Gastrocnemius medialis (tissue), 4 donors: ENCODE measurements at regions not wholly inside any gene's neighbourhood (a gene's known extent, or its start where the extent isn't known, plus 50 kb on each side); places are given as distances from the start of the nearest gene placed in this dataset.
"Not testable (repeated sequence)": the region's sequence is repeated elsewhere in the genome, so short reads cannot be mapped to it uniquely, and the experiment has no call there.

Experiments used
- ATAC-seq, 2 donors: fragments of 150-250 bp; one replicate each; pipeline ENCODE4 v1.9.1; 2016
- DNase-seq, 2 donors: peaks; one replicate each; pipeline ENCODE4 v3.0.0-alpha.2; 2019
- H3K27ac ChIP-seq, 4 donors: fragments of 200-600 bp; sonication (generic); 1 replicate in 1 of 4; 2 replicates in 3 of 4; pipeline ENCODE4 v1.5.1; 2016 to 2018; ENCODE audit warnings: mild to moderate bottlenecking in 2 of 4, moderate library complexity in 1 of 4
- H3K27me3 ChIP-seq, 3 donors: fragments of 200-600 bp; sonication (generic) in 2 of 3; 1 replicate in 1 of 3; 2 replicates in 2 of 3; pipeline versions ENCODE4 v1.5.1 to v1.6.0; 2016 to 2019; ENCODE audit warnings: mild to moderate bottlenecking in 1 of 3, moderate library complexity in 1 of 3
- H3K36me3 ChIP-seq, 2 donors: fragments of 200-600 bp; sonication (generic) in 1 of 2; one replicate each; pipeline ENCODE4 v1.5.1; 2017 to 2018
- H3K4me1 ChIP-seq, 2 donors: fragments of 200-600 bp; sonication (generic) in 1 of 2; one replicate each; pipeline ENCODE4 v1.5.1; 2016 to 2017; ENCODE audit warnings: mild to moderate bottlenecking in 2 of 2
- H3K4me3 ChIP-seq, 4 donors: fragments of 200-600 bp; sonication (generic) in 3 of 4; 1 replicate in 1 of 4; 2 replicates in 3 of 4; pipeline ENCODE4 v1.5.1; 2016 to 2019; ENCODE audit warnings: mild to moderate bottlenecking in 2 of 4
- H3K9me3 ChIP-seq, 3 donors: fragments of 200-600 bp; sonication (generic) in 2 of 3; 1 replicate in 1 of 3; 2 replicates in 2 of 3; pipeline ENCODE4 v1.5.1; 2016 to 2019
- in situ Hi-C, 4 donors: fragments of 200-750 bp; cut with MboI; loops; one replicate each; pipeline versions ENCODE4 v1.15.0 to v1.8.0; 2017; ENCODE audit warnings: low sequenced_read_pairs in 4 of 4
- intact Hi-C: fragments of 100-400 bp; cut with DNase I; formaldehyde crosslinking; loops from one replicate; pipeline ENCODE4 v1.15.1; 2023; ENCODE audit warnings: low total_unique reads
- TF ChIP-seq, protein P1 (sequence below), 5 experiments: fragments of 450-650 bp in 3 of 5; fragments of 200-600 bp in 2 of 5; sonication (generic) in 2 of 5; IDR thresholded peaks in 4 of 5; conservative IDR thresholded peaks in 1 of 5; 1 replicate in 4 of 5; 2 replicates in 1 of 5; pipeline ENCODE4 v1.5.1; 2016 to 2019; ENCODE audit warnings: antibody characterized with exemption in 5 of 5, mild to moderate bottlenecking in 3 of 5, moderate library complexity in 3 of 5

DNA sequence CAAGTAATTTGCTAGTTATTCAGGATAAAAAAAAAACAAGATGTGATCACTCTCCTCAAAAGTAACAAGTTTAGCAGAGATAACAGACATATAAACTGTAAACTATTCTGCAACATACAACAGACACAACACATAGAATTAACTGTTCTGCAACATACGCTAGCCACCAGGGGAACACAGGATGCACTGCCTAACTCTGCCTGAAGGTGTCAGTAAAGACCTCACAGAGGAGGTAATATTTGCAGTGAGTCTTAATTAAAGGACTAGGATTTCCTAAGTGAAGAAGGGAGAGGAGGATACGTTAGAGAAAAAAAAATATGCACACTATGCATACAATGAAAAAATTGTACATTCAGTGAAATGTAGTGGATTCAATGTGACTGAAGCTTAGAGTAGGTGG, 129.6 kb downstream of the NBPF8 start:
- H3K36me3 ChIP-seq, intact Hi-C loops, in situ Hi-C loops, H3K27me3 ChIP-seq, H3K4me1 ChIP-seq, H3K27ac ChIP-seq, H3K4me3 ChIP-seq, H3K9me3 ChIP-seq: not testable (repeated sequence)
- ATAC-seq: peak; percentile 70 to 87
- DNase-seq: peak in 1 of 2 donors; percentile 77
- TF ChIP-seq, protein P1, sequence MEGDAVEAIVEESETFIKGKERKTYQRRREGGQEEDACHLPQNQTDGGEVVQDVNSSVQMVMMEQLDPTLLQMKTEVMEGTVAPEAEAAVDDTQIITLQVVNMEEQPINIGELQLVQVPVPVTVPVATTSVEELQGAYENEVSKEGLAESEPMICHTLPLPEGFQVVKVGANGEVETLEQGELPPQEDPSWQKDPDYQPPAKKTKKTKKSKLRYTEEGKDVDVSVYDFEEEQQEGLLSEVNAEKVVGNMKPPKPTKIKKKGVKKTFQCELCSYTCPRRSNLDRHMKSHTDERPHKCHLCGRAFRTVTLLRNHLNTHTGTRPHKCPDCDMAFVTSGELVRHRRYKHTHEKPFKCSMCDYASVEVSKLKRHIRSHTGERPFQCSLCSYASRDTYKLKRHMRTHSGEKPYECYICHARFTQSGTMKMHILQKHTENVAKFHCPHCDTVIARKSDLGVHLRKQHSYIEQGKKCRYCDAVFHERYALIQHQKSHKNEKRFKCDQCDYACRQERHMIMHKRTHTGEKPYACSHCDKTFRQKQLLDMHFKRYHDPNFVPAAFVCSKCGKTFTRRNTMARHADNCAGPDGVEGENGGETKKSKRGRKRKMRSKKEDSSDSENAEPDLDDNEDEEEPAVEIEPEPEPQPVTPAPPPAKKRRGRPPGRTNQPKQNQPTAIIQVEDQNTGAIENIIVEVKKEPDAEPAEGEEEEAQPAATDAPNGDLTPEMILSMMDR (IDR thresholded peaks at IDR 0.05 in 4 of 5, conservative IDR thresholded peaks at IDR 0.05 in 1 of 5): peak in 2 of 5 experiments; percentile 39 to 60

DNA sequence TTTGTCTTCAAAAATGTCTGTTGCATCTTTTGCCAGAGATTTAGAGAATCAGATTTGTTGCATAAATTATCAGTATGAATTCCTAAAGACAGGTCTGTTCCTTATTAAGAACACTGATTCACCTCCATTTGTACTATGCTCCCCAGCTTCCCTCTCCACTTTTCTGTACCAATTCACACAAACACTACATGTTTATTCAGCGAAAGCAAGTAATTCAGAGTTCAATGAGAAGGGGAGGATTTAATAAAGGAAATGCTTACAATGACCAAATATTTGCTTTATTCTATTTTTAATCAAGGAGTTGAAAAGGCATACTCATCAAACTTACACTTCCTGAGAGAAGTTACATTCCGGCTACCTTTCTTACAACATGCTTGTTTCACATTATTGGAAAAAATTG, 135.5 kb downstream of the NBPF8 start:
- H3K4me1 ChIP-seq, DNase-seq, H3K36me3 ChIP-seq, H3K27me3 ChIP-seq, in situ Hi-C loops, intact Hi-C loops, H3K27ac ChIP-seq, ATAC-seq, H3K9me3 ChIP-seq, H3K4me3 ChIP-seq: not testable (repeated sequence)

DNA sequence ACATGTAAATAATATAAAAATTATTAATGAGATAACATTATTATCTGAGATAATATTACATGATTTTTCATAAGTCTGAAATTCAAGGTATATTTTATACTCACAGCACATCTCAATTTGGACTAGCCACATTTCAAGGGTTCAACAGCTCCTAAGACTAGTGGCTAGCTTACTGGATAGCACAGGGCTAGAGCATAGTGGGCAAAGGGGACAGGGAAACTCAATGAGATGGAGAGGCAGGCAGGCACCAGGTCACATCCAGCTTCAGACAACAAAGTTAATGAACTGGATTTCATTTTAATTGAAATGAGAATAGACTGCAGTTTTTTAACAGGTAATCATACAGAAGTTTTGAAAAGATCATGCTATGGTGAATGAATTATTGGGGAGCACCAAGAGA, 137.4 kb downstream of the NBPF8 start:
- intact Hi-C loops, DNase-seq, in situ Hi-C loops, ATAC-seq, H3K4me3 ChIP-seq, H3K36me3 ChIP-seq, H3K27me3 ChIP-seq, H3K9me3 ChIP-seq: not testable (repeated sequence)
- Histone ChIP-seq H3K4me1 (peaks cover 7 to 11% of the 10 kb centered on the region in 2 donors), H3K27ac (peak overlapping the region in 1 of 4 donors; percentile 41)

DNA sequence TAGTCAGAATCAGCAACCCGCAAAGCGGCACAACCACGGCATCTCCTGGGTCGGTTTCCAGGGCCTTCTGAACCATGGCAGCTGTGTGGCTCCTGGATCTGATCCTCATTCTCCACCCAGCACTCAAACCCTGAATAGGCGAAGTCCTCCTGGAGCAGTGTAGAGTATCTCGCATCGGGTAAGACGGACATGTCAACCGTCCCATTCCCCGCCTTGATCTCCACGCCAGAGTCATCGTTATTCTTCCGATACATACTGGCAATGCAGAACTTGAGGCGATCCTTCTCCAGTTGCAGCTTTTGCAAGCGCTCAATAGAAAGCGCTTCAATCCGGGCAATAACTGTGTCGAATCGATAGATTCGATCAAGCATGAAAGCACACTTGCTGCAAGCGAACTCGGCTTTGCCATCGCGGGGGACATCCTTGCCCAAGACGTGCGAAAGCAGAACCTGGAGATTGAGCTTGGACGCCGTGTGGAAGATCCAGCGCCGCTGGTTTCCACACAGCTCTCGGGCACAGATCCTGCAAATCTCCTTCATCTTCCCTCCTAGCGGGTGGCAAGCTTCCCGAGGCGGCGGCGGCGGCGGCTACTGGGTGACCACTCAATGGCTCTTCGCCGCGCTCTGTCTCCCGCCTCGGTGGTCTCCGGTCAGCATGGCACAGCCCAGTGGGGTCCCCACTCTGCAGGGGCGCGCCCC, 142.9 kb downstream of the NBPF8 start:
- DNase-seq, H3K9me3 ChIP-seq, H3K36me3 ChIP-seq, intact Hi-C loops, H3K27me3 ChIP-seq, in situ Hi-C loops: not testable (repeated sequence)
- Histone ChIP-seq H3K4me3 (peak overlapping the region; percentile 32 to 61 (median 52)), H3K4me1 (peaks cover 7 to 11% of the 10 kb centered on the region in 2 donors), H3K27ac (peak overlapping the region; percentile 57 to 74 (median 64))
- ATAC-seq: peak; percentile 10 to 45

DNA sequence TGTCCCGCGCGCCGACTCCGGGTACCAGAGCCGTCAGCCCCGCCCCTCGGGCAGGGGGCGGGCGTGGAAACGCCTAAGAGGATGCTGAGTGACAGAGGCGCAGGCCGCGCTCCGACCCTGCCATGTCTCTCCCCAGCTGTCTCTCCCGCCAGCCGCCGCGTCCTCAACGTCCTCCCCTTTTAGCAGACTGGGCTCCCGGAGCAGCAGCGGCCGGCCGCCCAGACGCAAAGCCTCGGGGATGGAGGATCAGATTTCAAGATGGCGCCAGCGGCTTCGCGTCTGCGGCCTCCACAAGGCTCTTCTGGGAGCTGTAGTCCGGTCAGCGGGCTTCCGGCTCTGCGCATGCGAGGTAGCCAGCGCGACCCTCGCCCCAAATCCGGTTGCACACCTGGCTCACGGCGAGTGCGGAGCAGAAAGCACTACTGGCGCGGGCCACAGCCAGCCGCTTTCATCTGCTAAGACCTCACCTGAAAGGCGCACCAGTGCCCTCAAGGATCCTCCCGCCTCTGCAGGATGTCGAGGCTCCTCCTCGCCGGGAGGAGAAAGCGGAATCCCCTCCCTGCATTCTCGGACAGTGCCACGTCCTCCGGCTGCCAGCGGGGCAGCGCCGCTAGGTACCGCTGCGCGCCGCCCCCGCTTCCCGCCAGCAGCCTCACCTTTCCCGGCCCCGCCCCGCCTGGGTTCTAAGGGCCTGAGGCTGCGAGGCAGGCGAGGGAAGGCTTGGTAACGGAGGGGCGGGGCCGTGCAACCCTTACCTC, 143.6 kb downstream of the NBPF8 start:
- peak overlapping the region; percentile 57 to 74 (median 64) for H3K27ac ChIP-seq
- in situ Hi-C loops, H3K36me3 ChIP-seq, H3K9me3 ChIP-seq, H3K27me3 ChIP-seq, intact Hi-C loops: not testable (repeated sequence)
- peak overlapping the region; percentile 35 to 61 (median 54) for H3K4me3 ChIP-seq
- H3K4me1 ChIP-seq: peaks cover 7 to 11% of the 10 kb centered on the region in 2 donors
- peak; percentile 83 to 88 for ATAC-seq
- peak; percentile 35 to 79 for DNase-seq

DNA sequence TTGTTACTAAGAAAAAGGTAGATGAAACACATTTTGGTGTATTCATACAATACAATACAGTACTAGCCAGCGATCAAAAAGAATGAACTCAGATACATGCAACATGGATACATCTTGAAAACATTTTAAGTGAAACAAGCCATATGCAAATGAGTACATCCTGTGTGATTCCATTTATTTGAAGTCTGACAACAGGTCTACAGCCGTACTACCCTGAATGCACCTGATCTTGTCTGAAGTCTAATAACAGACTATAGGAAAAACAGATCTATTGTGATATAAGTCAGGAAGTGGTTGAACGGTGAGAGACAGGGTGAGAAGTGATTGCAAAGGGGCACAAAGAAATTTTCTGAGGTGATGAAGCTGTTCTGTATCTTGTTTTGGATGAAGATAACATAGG, 146.9 kb downstream of the NBPF8 start:
- H3K27ac ChIP-seq, H3K9me3 ChIP-seq, H3K36me3 ChIP-seq, in situ Hi-C loops, ATAC-seq, H3K27me3 ChIP-seq, intact Hi-C loops, H3K4me1 ChIP-seq, H3K4me3 ChIP-seq, DNase-seq: not testable (repeated sequence)

DNA sequence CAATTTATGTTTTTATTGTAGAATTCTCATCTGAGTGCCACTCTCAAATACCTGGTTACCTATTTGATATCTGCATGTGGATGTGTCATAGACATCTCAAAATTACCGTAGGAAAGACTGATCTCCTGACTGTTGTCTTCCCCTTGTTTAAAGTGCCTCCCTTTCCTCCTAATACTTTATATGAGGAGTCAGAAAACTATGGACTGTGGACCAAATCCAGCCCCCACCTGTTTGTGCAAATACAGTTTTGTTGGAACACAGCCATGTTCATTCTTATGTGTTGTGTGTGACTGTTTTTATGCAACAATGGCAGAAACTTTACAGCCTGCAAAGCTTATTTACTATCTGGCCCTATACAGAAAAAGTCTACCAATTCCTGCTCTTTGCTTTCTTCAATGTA, 150.6 kb downstream of the NBPF8 start:
- intact Hi-C loops, ATAC-seq, H3K27me3 ChIP-seq, DNase-seq, H3K4me1 ChIP-seq, H3K4me3 ChIP-seq, H3K27ac ChIP-seq, H3K9me3 ChIP-seq, H3K36me3 ChIP-seq, in situ Hi-C loops: not testable (repeated sequence)

DNA sequence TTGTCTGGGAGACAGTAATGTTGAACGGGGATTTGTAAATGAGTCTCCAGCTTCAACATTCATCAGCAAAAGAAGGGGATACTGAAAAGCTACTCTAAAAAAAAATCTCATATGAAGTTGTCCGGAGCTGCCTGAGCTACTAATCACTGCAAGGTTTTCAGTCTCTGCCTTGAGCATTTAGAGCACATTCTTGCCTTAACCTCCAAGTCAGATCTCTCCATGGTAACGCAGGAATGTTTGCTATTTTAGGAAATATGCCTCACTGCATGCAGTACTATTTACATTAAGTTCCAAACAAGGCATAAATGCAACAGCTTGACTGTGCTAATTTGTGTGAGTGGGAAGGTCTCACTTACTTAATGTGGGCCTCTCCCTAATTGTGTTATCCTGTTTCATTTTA, 152.8 kb downstream of the NBPF8 start:
- H3K27ac ChIP-seq, H3K36me3 ChIP-seq, H3K4me3 ChIP-seq, H3K4me1 ChIP-seq, H3K27me3 ChIP-seq, DNase-seq, H3K9me3 ChIP-seq, in situ Hi-C loops, ATAC-seq, intact Hi-C loops: not testable (repeated sequence)

DNA sequence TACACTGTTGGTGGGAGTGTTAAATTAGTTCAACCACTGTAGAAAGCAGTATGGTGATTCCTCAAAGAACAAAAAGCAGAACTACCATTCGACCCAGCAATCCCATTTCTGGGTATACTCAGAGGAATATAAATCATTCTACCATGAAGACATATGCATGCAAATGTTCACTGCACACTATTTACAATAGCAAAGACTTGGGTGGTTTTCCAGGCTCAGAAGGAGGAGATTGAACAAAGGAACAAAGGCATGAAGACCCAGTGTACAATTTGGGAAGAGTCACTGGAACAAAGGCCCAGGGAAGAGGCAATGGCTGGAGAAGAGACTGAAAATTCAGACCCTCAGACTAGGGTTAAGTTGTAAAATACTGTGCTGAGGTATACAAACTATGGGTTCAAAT, 148.5 kb upstream of the NBPF26 start:
- ATAC-seq, H3K27me3 ChIP-seq, H3K4me1 ChIP-seq, intact Hi-C loops, H3K4me3 ChIP-seq, H3K36me3 ChIP-seq, DNase-seq, H3K27ac ChIP-seq, in situ Hi-C loops, H3K9me3 ChIP-seq: not testable (repeated sequence)

DNA sequence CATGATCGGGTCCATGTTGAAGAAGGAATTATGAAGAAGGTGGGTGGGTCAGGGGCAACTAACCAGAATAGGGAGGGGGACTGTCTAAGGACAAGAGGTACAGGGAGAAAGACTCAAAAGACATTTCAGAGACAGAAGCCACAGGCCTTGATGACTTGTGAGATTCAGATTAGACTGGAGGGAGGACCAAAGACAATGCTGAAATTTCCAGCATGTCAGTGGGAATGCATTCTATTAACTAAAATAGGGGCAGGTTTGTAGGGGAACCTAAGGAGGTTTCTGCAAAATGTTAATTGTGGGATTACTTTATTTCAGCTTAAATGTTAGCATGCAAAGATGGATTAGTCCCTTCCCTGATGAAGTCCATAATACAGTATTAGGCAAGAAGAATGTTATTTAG, 141.6 kb upstream of the NBPF26 start:
- H3K4me3 ChIP-seq, DNase-seq, H3K27me3 ChIP-seq, H3K9me3 ChIP-seq, H3K4me1 ChIP-seq, H3K27ac ChIP-seq, intact Hi-C loops, H3K36me3 ChIP-seq, in situ Hi-C loops: not testable (repeated sequence)
- ATAC-seq: peak in 1 of 2 donors; percentile 20

DNA sequence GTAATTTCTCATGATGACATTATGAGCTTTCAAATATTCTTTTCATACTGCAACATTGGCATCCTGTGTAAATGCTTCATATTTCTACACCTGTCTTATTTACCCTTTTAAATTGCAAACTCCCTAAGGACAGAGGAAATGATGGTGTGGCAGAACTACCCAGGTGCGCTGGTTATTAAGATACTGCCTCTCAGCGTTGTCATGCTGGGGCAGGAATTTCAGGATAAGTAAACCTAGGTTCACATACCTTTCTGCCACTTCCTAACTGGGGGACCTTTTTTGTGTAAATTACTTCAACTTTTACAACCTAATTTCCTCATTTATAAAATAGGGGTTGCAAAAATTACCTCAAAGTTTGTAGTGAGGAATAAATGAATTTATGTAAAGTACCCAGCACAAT, 137.7 kb upstream of the NBPF26 start:
- ATAC-seq, H3K27ac ChIP-seq, H3K36me3 ChIP-seq, in situ Hi-C loops, H3K9me3 ChIP-seq, intact Hi-C loops, H3K4me1 ChIP-seq, DNase-seq, H3K27me3 ChIP-seq, H3K4me3 ChIP-seq: not testable (repeated sequence)
